ENCODE measurements at regions not wholly inside any gene's neighbourhood (a gene's known extent, or its start where the extent isn't known, plus 50 kb on each side); places are given as distances from the start of the nearest gene placed in this dataset.

DNA sequence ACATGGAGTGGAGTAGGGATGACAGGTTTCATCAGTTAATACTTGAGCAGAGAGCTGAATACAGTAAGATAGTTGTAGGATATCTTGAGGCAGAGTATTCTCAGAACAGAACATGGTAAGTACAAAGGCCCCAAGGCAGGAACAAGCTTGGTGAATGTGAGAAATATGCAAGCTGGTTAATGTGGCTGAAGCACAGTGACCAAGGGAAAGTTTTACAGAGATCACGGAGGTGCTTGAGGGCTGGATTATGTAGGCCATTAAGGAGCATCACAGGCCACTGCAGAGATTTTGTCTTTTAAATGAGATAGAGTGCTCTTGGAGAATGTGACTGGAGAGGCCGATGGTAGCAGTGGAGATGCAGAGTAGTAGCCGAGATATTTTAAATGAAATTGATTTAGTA, 54.0 kb upstream of the BOLA1 start:
- no peaks in the 10 kb centered on the region for H3K9me3 ChIP-seq (replicated peaks; ENCODE audit: control insufficient read depth, insufficient read depth, low read length)
- no peaks in the 10 kb centered on the region for H4K20me1 ChIP-seq (replicated peaks; ENCODE audit: control insufficient read depth, extremely low read depth, insufficient read depth, low read length)
- DNase-seq (ENCODE audit: low read depth, low spot score) = no peak
- TF ChIP-seq POLR2AphosphoS5 (IDR thresholded peaks at IDR 0.05; ENCODE audit: insufficient read depth, low read depth, low read length) (no peak), MYC (IDR thresholded peaks at IDR 0.05; ENCODE audit: low read depth, low read length) (no peak), MAX (IDR thresholded peaks at IDR 0.05; ENCODE audit: insufficient read depth, insufficient read length) (no peak), GATA2 (IDR thresholded peaks at IDR 0.05; ENCODE audit: insufficient read depth, insufficient read length, low read depth, low read length) (no peak), EZH2 (IDR thresholded peaks at IDR 0.05; ENCODE audit: borderline replicate concordance, low read depth, low read length, severe bottlenecking) (no peak), FOS (IDR thresholded peaks at IDR 0.05; ENCODE audit: borderline replicate concordance, insufficient read depth, low read length) (no peak)
- H3K36me3 ChIP-seq (ENCODE audit: control insufficient read depth in 2 of 2, extremely low read depth in 1 of 2, insufficient read depth in 2 of 2, low read length in 2 of 2) = no peaks in the 10 kb centered on the region
- ChIA-PET POLR2A (no interaction called here), CTCF (interaction anchor here (1.2 kb wide), 1 partner anchor 41 kb away, joined by 3 read pairs; a partner anchor contains a TSS)
- H2AFZ ChIP-seq (ENCODE audit: low read depth, low read length) = no peak overlapping the region
- H3K79me2 ChIP-seq (ENCODE audit: control insufficient read depth, insufficient read depth, low read length) = peaks cover 16% of the 10 kb centered on the region
- H3K27ac ChIP-seq (ENCODE audit: insufficient read depth, low read depth, low read length) = no peak overlapping the region
- no peak overlapping the region for H3K4me2 ChIP-seq (ENCODE audit: insufficient read depth, low read length)
- peaks cover 28% of the 10 kb centered on the region for H3K4me1 ChIP-seq (ENCODE audit: control insufficient read depth, extremely low read depth, insufficient read depth, low read length)
- H3K9me1 ChIP-seq (replicated peaks; ENCODE audit: control insufficient read depth, extremely low read depth, insufficient read depth, low read length) = no peaks in the 10 kb centered on the region
- no peak for FAIRE-seq
- no peak overlapping the region for H3K9ac ChIP-seq (replicated peaks; ENCODE audit: extremely low read depth, insufficient read depth, low read length)
- intact Hi-C loops (cut with micrococcal nuclease) = no loop called here
- dilution Hi-C loops (cut with MboI; ENCODE audit: extremely low pct_ligation_motif_present, low sequenced_read_pairs) = no loop called here
- BruUV-seq (replicated peaks) = no TSS peak
- no peaks in the 10 kb centered on the region for H3K27me3 ChIP-seq (ENCODE audit: control insufficient read depth in 2 of 2, insufficient read depth in 2 of 2, low read length in 2 of 2)
- no peak overlapping the region for H3K4me3 ChIP-seq (replicated peaks in 1 of 3; ENCODE audit: insufficient read depth in 1 of 3, low read depth in 1 of 3, low read length in 3 of 3)

GRCh38 chr1:149846042-149846441, 53.3 kb upstream of the BOLA1 start:
- no peak for TF ChIP-seq JUN (IDR thresholded peaks at IDR 0.05; ENCODE audit: borderline replicate concordance, insufficient read depth, insufficient read length, low read depth)
- no peak for TF ChIP-seq POLR2AphosphoS5 (IDR thresholded peaks at IDR 0.05; ENCODE audit: insufficient read depth, low read depth, low read length)
- no peak for TF ChIP-seq MAX (IDR thresholded peaks at IDR 0.05; ENCODE audit: insufficient read depth, insufficient read length)
- peaks cover 28% of the 10 kb centered on the region for H3K4me1 ChIP-seq (ENCODE audit: control insufficient read depth, extremely low read depth, insufficient read depth, low read length)
- CTCF ChIA-PET = no interaction called here
- no peak overlapping the region for H3K4me2 ChIP-seq (ENCODE audit: insufficient read depth, low read length)
- POLR2A ChIA-PET = no interaction called here
- H3K27ac ChIP-seq (ENCODE audit: insufficient read depth, low read depth, low read length) = no peak overlapping the region
- H3K79me2 ChIP-seq (ENCODE audit: control insufficient read depth, insufficient read depth, low read length) = peaks cover 16% of the 10 kb centered on the region
- intact Hi-C loops (cut with micrococcal nuclease) = no loop called here
- H4K20me1 ChIP-seq (replicated peaks; ENCODE audit: control insufficient read depth, extremely low read depth, insufficient read depth, low read length) = no peaks in the 10 kb centered on the region
- no peak overlapping the region for H2AFZ ChIP-seq (ENCODE audit: low read depth, low read length)
- no peak for FAIRE-seq
- H3K36me3 ChIP-seq (ENCODE audit: control insufficient read depth in 2 of 2, extremely low read depth in 1 of 2, insufficient read depth in 2 of 2, low read length in 2 of 2) = no peaks in the 10 kb centered on the region
- dilution Hi-C loops (cut with MboI; ENCODE audit: extremely low pct_ligation_motif_present, low sequenced_read_pairs) = no loop called here
- H3K9me1 ChIP-seq (replicated peaks; ENCODE audit: control insufficient read depth, extremely low read depth, insufficient read depth, low read length) = no peaks in the 10 kb centered on the region
- no peaks in the 10 kb centered on the region for H3K9me3 ChIP-seq (replicated peaks; ENCODE audit: control insufficient read depth, insufficient read depth, low read length)
- no peak overlapping the region for H3K9ac ChIP-seq (replicated peaks; ENCODE audit: extremely low read depth, insufficient read depth, low read length)
- H3K4me3 ChIP-seq (replicated peaks in 1 of 3; ENCODE audit: insufficient read depth in 1 of 3, low read depth in 1 of 3, low read length in 3 of 3) = no peak overlapping the region
- no peaks in the 10 kb centered on the region for H3K27me3 ChIP-seq (ENCODE audit: control insufficient read depth in 2 of 2, insufficient read depth in 2 of 2, low read length in 2 of 2)
- DNase-seq (ENCODE audit: low read depth, low spot score) = no peak
- BruUV-seq (replicated peaks) = no TSS peak

Data from endothelial cell of umbilical vein (primary cell).